T-helper 1 cell treated with Interleukin-12 subunit alpha and Interleukin-12 subunit beta and Interleukin-4 antibody, amounts not matched to agents 30 μg/mL and 1 μg/mL, for 36 hours (primary cell): ENCODE measurements at regions not wholly inside any gene's neighbourhood (a gene's known extent, or its start where the extent isn't known, plus 50 kb on each side); places are given as distances from the start of the nearest gene placed in this dataset.

Source experiments
- H3K27ac Mint-ChIP-seq: one replicate; pipeline ENCODE4 v1.8.0; 2021; ENCODE audit warnings: mild to moderate bottlenecking, mixed read lengths
- H3K27me3 Mint-ChIP-seq: one replicate; pipeline ENCODE4 v1.8.0; 2021; ENCODE audit warnings: low read depth, mixed read lengths
- H3K36me3 Mint-ChIP-seq: one replicate; pipeline ENCODE4 v1.8.0; 2021; ENCODE audit warnings: low read depth, mixed read lengths
- H3K4me1 Mint-ChIP-seq: one replicate; pipeline ENCODE4 v1.8.0; 2021; ENCODE audit warnings: low read depth, mixed read lengths
- H3K4me3 Mint-ChIP-seq: one replicate; pipeline ENCODE4 v1.8.0; 2021; ENCODE audit warnings: mild to moderate bottlenecking, moderate library complexity, mixed read lengths
- H3K9me3 Mint-ChIP-seq: one replicate; pipeline ENCODE4 v1.8.0; 2021; ENCODE audit warnings: mixed read lengths

DNA sequence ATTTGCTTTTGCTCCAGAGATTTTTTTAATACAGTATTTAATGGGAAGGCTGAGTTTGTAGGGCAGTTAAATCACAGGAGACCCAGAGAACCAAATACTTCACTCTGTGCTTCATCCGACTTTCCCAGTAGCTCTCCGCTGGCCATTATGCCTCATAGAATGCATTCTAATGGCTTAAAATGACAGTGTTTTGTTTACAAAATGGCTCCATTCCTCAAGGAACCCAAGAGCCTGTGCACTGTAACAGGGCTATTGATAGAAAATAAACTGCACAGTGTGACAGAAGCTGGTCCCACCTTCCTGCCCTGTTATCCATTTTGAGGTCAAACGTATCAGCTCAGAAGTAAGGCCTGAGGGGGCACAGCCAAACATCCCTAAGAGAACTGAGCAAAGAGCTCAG is 136.5 kb downstream of the RAP2A start:
- H3K4me3 Mint-ChIP-seq: no peak overlapping the region
- H3K27ac Mint-ChIP-seq: no peak overlapping the region
- no peaks in the 10 kb centered on the region for H3K4me1 Mint-ChIP-seq
- peaks cover 6% of the 10 kb centered on the region for H3K27me3 Mint-ChIP-seq
- H3K36me3 Mint-ChIP-seq: no peaks in the 10 kb centered on the region
- H3K9me3 Mint-ChIP-seq: no peaks in the 10 kb centered on the region

DNA sequence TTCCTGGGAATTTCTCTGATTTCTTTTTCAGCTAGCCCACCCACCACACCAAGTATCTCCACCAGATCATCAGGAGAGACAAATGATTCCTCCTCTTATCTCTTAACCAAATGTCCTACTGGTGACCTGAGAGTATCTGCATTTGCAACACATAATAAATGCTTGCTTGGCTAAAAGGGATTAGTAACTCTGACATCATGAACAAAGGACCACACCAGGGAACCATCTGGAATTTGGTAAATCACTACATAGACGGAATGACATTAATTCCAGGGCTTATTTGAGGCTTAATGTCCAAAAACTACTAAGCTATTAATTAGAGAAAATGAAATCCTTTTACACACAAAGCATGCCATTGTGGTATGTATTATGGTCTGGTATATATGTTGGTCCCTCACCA is 139.0 kb downstream of the RAP2A start:
- H3K27me3 Mint-ChIP-seq: peaks cover 4% of the 10 kb centered on the region
- no peaks in the 10 kb centered on the region for H3K9me3 Mint-ChIP-seq
- H3K4me3 Mint-ChIP-seq: no peak overlapping the region
- no peaks in the 10 kb centered on the region for H3K36me3 Mint-ChIP-seq
- H3K4me1 Mint-ChIP-seq: no peaks in the 10 kb centered on the region
- H3K27ac Mint-ChIP-seq: no peak overlapping the region

DNA sequence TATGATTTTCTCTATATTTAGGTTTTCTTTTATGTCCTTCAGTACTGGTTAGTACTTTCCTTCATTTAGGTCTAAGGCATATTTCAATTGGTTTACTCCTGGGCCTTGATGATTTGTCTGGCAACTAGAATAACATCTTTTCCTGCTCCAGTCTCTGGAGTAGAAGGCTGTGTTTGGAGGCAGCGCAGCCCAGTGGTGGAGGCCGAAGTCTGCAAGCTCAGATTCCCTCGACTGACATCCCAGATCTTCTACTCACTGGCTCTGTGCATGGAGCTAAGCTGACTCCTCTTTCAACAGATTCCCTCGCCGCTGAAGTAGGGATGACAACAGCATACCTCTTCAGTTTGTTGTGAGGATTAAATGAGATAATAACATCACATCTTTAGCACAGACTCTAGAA is 141.0 kb downstream of the RAP2A start:
- H3K9me3 Mint-ChIP-seq: no peaks in the 10 kb centered on the region
- no peaks in the 10 kb centered on the region for H3K4me1 Mint-ChIP-seq
- H3K36me3 Mint-ChIP-seq: no peaks in the 10 kb centered on the region
- no peak overlapping the region for H3K4me3 Mint-ChIP-seq
- peaks cover 8% of the 10 kb centered on the region for H3K27me3 Mint-ChIP-seq
- no peak overlapping the region for H3K27ac Mint-ChIP-seq

DNA sequence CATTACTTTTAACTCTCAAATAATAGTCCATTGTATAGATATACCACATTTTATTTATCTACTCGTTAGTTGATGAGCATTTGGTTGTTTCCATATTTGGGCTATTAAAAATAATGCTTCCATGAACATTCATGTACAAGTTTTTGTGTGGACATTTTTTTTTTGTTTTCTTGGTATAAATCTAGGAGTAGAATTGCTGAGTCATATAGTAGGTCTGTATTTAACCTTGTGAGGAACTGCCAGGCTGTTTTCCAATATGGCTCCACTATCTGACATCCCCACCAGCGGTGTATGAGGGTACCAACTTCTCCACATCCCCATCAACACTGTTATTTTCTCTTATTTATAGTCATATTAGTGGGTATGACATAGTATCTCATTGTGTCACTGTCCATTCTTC is 143.1 kb downstream of the RAP2A start:
- Mint-ChIP-seq H3K36me3 (no peaks in the 10 kb centered on the region), H3K9me3 (no peaks in the 10 kb centered on the region), H3K27me3 (peaks cover 8% of the 10 kb centered on the region), H3K4me3 (no peak overlapping the region), H3K4me1 (no peaks in the 10 kb centered on the region), H3K27ac (no peak overlapping the region)

DNA sequence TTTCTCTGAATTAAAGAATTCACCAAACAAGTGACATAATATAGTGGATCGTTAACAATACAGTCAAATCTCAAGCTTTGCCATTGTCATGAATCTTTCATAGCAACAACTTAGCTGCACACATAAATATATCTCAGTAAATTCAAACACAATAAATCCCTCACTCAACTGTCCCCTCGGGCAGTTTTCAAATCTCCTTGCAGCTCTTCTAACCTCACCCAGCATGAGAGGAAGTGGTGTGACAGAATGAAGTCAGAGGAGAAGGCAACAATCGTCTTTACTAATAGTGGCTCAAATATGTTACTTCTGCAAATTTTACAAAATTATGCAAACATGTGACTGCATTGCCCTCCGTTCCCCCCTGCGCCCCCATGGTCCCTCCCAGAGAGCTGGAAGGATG is 148.2 kb downstream of the RAP2A start:
- Mint-ChIP-seq H3K4me3 (no peak overlapping the region), H3K4me1 (peaks cover 3% of the 10 kb centered on the region), H3K9me3 (no peaks in the 10 kb centered on the region), H3K27me3 (peaks cover 4% of the 10 kb centered on the region), H3K36me3 (no peaks in the 10 kb centered on the region), H3K27ac (no peak overlapping the region)

DNA sequence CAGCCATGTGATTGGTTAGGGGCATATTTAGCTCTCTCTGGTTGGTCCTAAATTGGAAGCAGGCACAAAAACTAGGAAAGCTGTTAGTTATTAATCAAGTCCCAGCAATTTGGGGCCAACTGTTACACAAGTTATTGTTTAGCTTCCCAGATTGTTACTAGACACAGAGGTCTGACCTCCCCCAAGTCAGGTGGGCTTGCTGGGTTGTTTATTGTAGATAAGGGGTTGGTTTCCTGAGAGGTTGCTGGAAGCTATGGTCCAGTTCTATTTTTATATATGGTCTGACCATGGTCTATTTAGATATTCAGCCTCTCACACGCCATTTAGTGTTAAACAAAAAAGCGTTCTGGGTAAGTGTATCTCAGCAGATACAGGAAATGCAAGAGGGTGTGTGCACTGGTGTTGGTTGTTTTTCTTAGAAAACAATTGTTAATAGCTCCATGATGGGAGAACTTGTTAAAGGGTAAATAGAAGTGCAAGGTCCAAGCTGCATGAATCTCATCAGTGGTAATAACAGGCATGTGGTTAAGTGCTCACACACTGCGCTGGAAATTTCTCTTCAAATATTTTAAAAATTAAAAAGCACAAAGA is 150.0 kb downstream of the RAP2A start:
- Mint-ChIP-seq H3K36me3 (no peaks in the 10 kb centered on the region), H3K27me3 (no peaks in the 10 kb centered on the region), H3K27ac (peak overlapping the region; percentile 12), H3K9me3 (no peaks in the 10 kb centered on the region), H3K4me3 (no peak overlapping the region), H3K4me1 (peaks cover 3% of the 10 kb centered on the region)

DNA sequence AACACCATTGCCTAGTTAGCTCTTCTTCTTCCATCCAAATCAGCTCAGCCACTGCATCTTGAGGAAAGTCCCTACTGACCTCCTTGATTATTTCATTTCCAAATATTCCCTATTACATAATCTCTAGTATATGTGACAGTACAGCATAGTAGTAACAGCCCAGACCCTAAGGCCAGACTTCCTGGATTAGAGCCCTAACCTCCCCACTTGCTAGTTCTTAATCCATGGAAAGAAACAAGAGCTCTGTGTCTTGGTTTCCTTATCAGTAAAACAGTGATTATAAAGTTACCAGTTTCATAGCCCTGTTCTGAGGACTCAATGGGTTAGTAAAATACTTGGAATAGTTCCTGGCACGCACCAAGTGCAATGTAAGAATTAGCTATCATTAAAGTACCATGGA is 153.0 kb downstream of the RAP2A start:
- Mint-ChIP-seq H3K36me3 (no peaks in the 10 kb centered on the region), H3K27ac (no peak overlapping the region), H3K27me3 (no peaks in the 10 kb centered on the region), H3K4me3 (no peak overlapping the region), H3K9me3 (no peaks in the 10 kb centered on the region), H3K4me1 (peaks cover 3% of the 10 kb centered on the region)

DNA sequence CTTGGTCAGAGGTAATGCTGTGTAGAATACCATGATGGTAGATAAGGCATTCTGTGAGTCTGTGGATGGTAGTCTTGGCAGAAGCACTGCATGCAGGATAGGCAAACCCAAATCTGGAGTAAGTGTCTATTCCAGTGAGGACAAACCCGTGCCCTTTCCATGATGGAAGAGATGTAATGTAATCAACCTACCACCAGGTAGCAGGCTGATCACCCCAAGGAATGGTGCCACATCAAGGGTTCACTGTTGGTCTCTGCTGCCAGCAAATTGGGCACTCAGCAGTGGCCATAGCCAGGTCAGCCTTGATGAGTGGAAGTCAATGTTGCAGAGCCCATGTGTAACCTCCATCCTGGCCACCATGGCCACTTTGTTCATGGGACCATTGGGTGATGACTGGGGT is 155.0 kb downstream of the RAP2A start:
- H3K4me3 Mint-ChIP-seq: no peak overlapping the region
- no peaks in the 10 kb centered on the region for H3K36me3 Mint-ChIP-seq
- H3K27ac Mint-ChIP-seq: no peak overlapping the region
- no peaks in the 10 kb centered on the region for H3K27me3 Mint-ChIP-seq
- no peaks in the 10 kb centered on the region for H3K4me1 Mint-ChIP-seq
- no peaks in the 10 kb centered on the region for H3K9me3 Mint-ChIP-seq

DNA sequence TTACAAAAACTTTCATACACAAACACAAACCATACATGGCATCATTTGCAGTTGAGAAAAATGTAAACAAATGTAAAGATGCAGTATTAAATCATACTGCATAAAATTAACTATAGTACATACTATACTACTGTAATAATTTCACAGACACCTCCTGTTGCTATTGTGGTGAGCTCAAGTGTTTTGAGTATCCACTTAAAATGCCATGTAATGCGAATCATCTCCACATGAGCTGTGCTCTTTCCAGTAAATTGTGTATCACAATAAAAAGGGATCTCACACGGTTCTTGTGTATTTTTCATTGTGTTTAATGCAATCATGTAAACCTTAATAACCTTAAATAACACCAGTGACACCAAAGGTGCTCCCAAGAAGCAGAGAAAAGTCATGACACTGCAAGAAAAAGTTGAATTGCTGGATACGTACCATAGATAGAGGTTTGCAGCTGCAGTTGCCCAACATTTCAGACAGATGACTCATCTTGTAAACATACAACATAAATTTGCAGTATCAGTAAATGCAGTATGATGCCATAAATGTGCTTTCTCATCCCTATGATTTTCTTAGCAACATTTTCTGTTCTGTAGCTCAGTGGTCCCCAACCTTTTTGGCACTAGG is 166.6 kb downstream of the RAP2A start:
- H3K27ac Mint-ChIP-seq: no peak overlapping the region
- H3K27me3 Mint-ChIP-seq: peaks cover 7% of the 10 kb centered on the region
- no peaks in the 10 kb centered on the region for H3K4me1 Mint-ChIP-seq
- H3K36me3 Mint-ChIP-seq: no peaks in the 10 kb centered on the region
- H3K4me3 Mint-ChIP-seq: no peak overlapping the region
- no peaks in the 10 kb centered on the region for H3K9me3 Mint-ChIP-seq

DNA sequence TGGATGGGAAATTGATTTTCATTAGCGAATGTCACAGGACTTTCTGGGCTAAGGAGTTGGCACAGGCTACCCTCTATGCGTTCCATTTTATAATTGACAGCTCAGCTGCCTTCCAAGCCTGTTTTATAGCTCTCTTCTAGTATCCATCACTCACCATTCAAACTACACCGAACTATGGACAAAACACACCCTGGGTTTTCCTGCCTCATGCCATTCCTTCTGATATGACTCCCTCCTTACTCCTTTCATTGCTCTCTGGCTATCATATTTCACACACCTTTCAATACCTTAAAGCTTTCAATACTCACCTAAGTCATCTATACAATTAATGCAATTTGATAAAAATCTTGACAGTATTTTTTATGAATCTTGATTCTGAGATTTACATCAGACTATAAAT is 181.3 kb downstream of the RAP2A start:
- no peaks in the 10 kb centered on the region for H3K36me3 Mint-ChIP-seq
- H3K9me3 Mint-ChIP-seq: no peaks in the 10 kb centered on the region
- no peak overlapping the region for H3K4me3 Mint-ChIP-seq
- H3K27me3 Mint-ChIP-seq: no peaks in the 10 kb centered on the region
- H3K4me1 Mint-ChIP-seq: no peaks in the 10 kb centered on the region
- no peak overlapping the region for H3K27ac Mint-ChIP-seq

DNA sequence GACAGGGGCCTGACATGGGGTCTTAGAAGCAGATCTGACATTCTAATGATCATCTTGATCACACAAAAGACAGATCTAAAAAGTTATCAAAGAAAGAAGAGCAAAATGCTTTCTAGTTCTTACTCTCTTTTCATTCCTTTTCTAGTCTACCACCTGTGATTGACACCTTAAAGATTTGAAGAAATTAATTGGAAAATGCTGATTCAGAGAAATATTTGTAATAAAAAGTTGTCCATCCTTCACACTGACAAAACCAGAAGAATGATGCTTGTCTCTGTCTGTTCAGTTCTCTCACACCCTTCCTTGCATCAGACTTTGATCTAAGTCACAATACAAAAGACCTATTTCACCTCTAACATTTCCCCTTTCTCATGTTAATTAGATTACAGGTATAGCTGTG is 182.4 kb downstream of the RAP2A start:
- no peaks in the 10 kb centered on the region for H3K9me3 Mint-ChIP-seq
- H3K4me3 Mint-ChIP-seq: no peak overlapping the region
- no peaks in the 10 kb centered on the region for H3K27me3 Mint-ChIP-seq
- H3K36me3 Mint-ChIP-seq: no peaks in the 10 kb centered on the region
- no peak overlapping the region for H3K27ac Mint-ChIP-seq
- no peaks in the 10 kb centered on the region for H3K4me1 Mint-ChIP-seq

DNA sequence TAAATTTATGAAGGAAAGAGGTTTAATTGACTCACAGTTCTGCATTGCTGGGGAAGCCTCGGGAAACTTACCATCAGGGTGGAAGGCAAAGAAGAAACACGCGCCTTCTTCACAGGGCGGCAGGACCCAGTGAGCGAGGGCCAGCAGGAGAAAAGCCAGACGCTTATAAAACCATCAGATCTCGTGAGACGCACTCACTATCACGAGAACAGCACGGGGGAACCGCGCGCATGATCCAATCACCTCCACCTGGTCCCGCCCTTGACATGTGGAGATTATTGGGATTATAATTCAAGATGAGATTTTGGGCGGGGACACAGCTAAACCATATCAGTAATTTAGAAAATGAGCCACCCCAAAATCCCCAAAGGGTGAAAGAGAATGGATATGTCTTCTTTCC is 187.1 kb downstream of the RAP2A start:
- Mint-ChIP-seq H3K27ac (no peak overlapping the region), H3K4me3 (no peak overlapping the region), H3K4me1 (no peaks in the 10 kb centered on the region), H3K36me3 (no peaks in the 10 kb centered on the region), H3K27me3 (no peaks in the 10 kb centered on the region), H3K9me3 (no peaks in the 10 kb centered on the region)

DNA sequence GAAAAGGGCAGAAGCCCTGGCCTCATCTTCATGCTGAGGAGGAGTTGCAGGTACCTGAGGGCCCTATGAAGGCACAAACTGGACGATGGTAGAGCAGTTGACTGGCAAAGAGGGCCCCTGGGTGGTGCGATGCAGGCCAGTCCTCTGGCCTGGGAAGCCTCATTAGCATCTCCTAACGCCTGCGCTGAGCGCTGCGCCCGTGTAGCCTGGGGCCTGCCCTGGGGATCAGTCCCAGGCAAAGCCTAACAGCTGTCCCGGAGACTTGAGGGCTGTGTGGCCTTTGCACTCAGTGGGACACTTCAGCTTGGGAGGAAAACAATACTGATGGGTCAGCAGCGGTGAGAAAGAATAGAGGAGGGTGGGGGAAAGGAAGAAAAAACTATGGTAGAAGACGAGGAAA is 187.7 kb downstream of the RAP2A start:
- Mint-ChIP-seq H3K9me3 (no peaks in the 10 kb centered on the region), H3K36me3 (no peaks in the 10 kb centered on the region), H3K4me3 (no peak overlapping the region), H3K4me1 (no peaks in the 10 kb centered on the region), H3K27ac (no peak overlapping the region), H3K27me3 (no peaks in the 10 kb centered on the region)

DNA sequence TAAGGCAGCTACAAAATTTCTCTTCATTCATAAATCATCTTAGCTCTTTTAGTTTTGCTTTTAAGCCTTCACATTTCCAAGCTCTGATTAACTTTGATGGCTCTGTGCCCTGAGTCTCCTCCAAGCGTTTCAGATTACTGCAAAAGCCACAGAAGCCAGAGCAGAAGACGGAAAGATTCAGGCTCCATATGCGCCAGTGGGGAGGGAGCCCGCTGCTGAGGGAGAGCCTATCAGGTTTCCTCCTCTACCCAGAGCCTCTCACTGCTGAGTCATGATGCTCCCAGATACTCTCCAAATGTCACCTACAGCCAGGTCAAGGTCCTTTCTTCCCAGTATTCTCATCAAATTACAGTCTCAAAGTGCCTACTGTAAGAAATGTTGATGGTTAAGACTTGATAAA is 193.6 kb downstream of the RAP2A start:
- Mint-ChIP-seq H3K9me3 (no peaks in the 10 kb centered on the region), H3K4me1 (no peaks in the 10 kb centered on the region), H3K36me3 (no peaks in the 10 kb centered on the region), H3K27ac (no peak overlapping the region), H3K27me3 (peaks cover 5% of the 10 kb centered on the region), H3K4me3 (no peak overlapping the region)

DNA sequence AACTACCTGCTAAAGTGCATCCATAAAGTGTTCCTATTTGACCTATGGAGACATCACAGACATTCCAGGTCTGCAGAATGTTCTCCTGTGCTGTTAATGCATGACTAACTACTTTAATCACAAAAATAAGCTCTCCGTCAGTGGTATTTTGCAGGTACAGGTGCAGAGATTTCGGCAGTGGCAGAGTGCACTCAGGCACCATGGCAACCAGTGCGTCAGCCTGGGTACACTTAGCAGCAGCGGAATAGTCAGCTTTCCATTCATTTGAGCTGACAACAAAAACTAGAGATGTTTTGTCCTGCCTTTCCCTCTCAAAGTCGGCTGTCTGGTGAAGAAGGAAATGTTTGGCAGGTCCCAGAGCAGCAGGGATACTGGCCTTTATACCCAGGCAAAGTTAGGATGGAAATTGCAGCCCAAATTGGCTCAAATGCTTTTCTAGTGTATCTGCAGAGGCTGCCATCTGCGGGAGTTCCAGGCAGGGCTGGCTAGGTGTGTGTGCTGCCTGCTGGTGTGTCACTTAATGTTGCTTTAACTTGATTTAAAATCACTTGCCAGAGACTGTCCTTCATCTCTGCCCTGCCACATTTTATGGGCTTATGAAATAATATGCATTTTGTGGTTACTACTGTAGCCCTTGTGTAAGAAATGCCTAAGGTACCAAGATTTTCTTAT is 195.8 kb downstream of the RAP2A start:
- Mint-ChIP-seq H3K4me1 (no peaks in the 10 kb centered on the region), H3K27me3 (peaks cover 5% of the 10 kb centered on the region), H3K27ac (no peak overlapping the region), H3K4me3 (no peak overlapping the region), H3K36me3 (no peaks in the 10 kb centered on the region), H3K9me3 (no peaks in the 10 kb centered on the region)
